ENCODE measurements at regions not wholly inside any gene's neighbourhood (a gene's known extent, or its start where the extent isn't known, plus 50 kb on each side); places are given as distances from the start of the nearest gene placed in this dataset.

GRCh38 chr3:67744699-67745098 lies 90.3 kb upstream of the SUCLG2 start:
- DNase-seq (ENCODE audit: low read depth) = no peak
- no peak overlapping the region for H3K4me3 ChIP-seq (ENCODE audit: low read depth, low read length)
- no peak for TF ChIP-seq CTCF (conservative IDR thresholded peaks at IDR 0.05; ENCODE audit: low read depth, low read length)

GRCh38 chr3:67739851-67740250 lies 85.4 kb upstream of the SUCLG2 start:
- no peak overlapping the region for H3K4me3 ChIP-seq (ENCODE audit: low read depth, low read length)
- no peak for TF ChIP-seq CTCF (conservative IDR thresholded peaks at IDR 0.05; ENCODE audit: low read depth, low read length)
- DNase-seq (ENCODE audit: low read depth) = no peak

GRCh38 chr3:67737906-67738865 lies 83.8 kb upstream of the SUCLG2 start:
- TF ChIP-seq CTCF (conservative IDR thresholded peaks at IDR 0.05; ENCODE audit: low read depth, low read length) = no peak
- DNase-seq (ENCODE audit: low read depth) = no peak
- no peak overlapping the region for H3K4me3 ChIP-seq (ENCODE audit: low read depth, low read length)

GRCh38 chr3:67737140-67737539 lies 82.7 kb upstream of the SUCLG2 start:
- no peak overlapping the region for H3K4me3 ChIP-seq (ENCODE audit: low read depth, low read length)
- TF ChIP-seq CTCF (conservative IDR thresholded peaks at IDR 0.05; ENCODE audit: low read depth, low read length) = no peak

GRCh38 chr3:67733269-67733950 lies 79.0 kb upstream of the SUCLG2 start:
- TF ChIP-seq CTCF (conservative IDR thresholded peaks at IDR 0.05; ENCODE audit: low read depth, low read length) = no peak
- DNase-seq (ENCODE audit: low read depth) = no peak
- H3K4me3 ChIP-seq (ENCODE audit: low read depth, low read length) = no peak overlapping the region

More at GRCh38 chr3:67737140-67737539, 82.7 kb upstream of the SUCLG2 start:
- no peak for DNase-seq (ENCODE audit: low read depth)

GRCh38 chr3:67724434-67724833 lies 70.0 kb upstream of the SUCLG2 start:
- DNase-seq (ENCODE audit: low read depth) = no peak
- no peak for TF ChIP-seq CTCF (conservative IDR thresholded peaks at IDR 0.05; ENCODE audit: low read depth, low read length)
- no peak overlapping the region for H3K4me3 ChIP-seq (ENCODE audit: low read depth, low read length)

All from choroid plexus epithelial cell (primary cell).